ENCODE measurements at regions not wholly inside any gene's neighbourhood (a gene's known extent, or its start where the extent isn't known, plus 50 kb on each side); places are given as distances from the start of the nearest gene placed in this dataset.

- Histone ChIP-seq H3K4me3 (ENCODE audit: low read depth, low read length) (no peak overlapping the region), H2AFZ (no peak overlapping the region), H3K36me3 (ENCODE audit: control insufficient read depth, insufficient read depth, low read length) (no peaks in the 10 kb centered on the region), H3K4me1 (no peaks in the 10 kb centered on the region), H3K27me3 (ENCODE audit: control insufficient read depth, insufficient read depth, low read length) (no peaks in the 10 kb centered on the region), H3K9me3 (ENCODE audit: control insufficient read depth, low read length) (no peaks in the 10 kb centered on the region), H3K27ac (no peak overlapping the region), H3K9ac (no peak overlapping the region), H3K4me2 (ENCODE audit: low read length) (no peak overlapping the region), H3K79me2 (no peaks in the 10 kb centered on the region)
- no peak for TF ChIP-seq CTCF (IDR thresholded peaks at IDR 0.05)
Observed at GRCh38 chr5:111984044-111984443, 227.1 kb upstream of the NREP start.

- H3K4me2 ChIP-seq (ENCODE audit: low read length) = no peak overlapping the region
- no peak overlapping the region for H3K27ac ChIP-seq
- H3K4me3 ChIP-seq (ENCODE audit: low read depth, low read length) = no peak overlapping the region
- no peaks in the 10 kb centered on the region for H3K9me3 ChIP-seq (ENCODE audit: control insufficient read depth, low read length)
- no peaks in the 10 kb centered on the region for H3K36me3 ChIP-seq (ENCODE audit: control insufficient read depth, insufficient read depth, low read length)
- H3K4me1 ChIP-seq = no peaks in the 10 kb centered on the region
- H3K79me2 ChIP-seq = no peaks in the 10 kb centered on the region
- no peak for TF ChIP-seq CTCF (IDR thresholded peaks at IDR 0.05)
- H2AFZ ChIP-seq = no peak overlapping the region
- H3K9ac ChIP-seq = no peak overlapping the region
- no peaks in the 10 kb centered on the region for H3K27me3 ChIP-seq (ENCODE audit: control insufficient read depth, insufficient read depth, low read length)
Observed at GRCh38 chr5:111983459-111983858, 226.5 kb upstream of the NREP start.

- Histone ChIP-seq H2AFZ (no peak overlapping the region), H3K27ac (no peak overlapping the region), H3K27me3 (ENCODE audit: control insufficient read depth, insufficient read depth, low read length) (no peaks in the 10 kb centered on the region), H3K36me3 (ENCODE audit: control insufficient read depth, insufficient read depth, low read length) (no peaks in the 10 kb centered on the region), H3K4me3 (ENCODE audit: low read depth, low read length) (no peak overlapping the region), H3K4me1 (no peaks in the 10 kb centered on the region), H3K9ac (no peak overlapping the region), H3K4me2 (ENCODE audit: low read length) (no peak overlapping the region), H3K79me2 (no peaks in the 10 kb centered on the region), H3K9me3 (ENCODE audit: control insufficient read depth, low read length) (no peaks in the 10 kb centered on the region)
- TF ChIP-seq CTCF (IDR thresholded peaks at IDR 0.05) = no peak
Observed at GRCh38 chr5:111977436-111977829, 220.4 kb upstream of the NREP start.

GRCh38 chr5:111976705-111977435 is 219.9 kb upstream of the NREP start:
- Histone ChIP-seq H3K4me3 (ENCODE audit: low read depth, low read length) (no peak overlapping the region), H3K79me2 (no peaks in the 10 kb centered on the region), H3K36me3 (ENCODE audit: control insufficient read depth, insufficient read depth, low read length) (no peaks in the 10 kb centered on the region), H2AFZ (no peak overlapping the region), H3K27ac (no peak overlapping the region), H3K27me3 (ENCODE audit: control insufficient read depth, insufficient read depth, low read length) (no peaks in the 10 kb centered on the region), H3K4me1 (no peaks in the 10 kb centered on the region), H3K9me3 (ENCODE audit: control insufficient read depth, low read length) (no peaks in the 10 kb centered on the region), H3K4me2 (ENCODE audit: low read length) (no peak overlapping the region), H3K9ac (no peak overlapping the region)
- TF ChIP-seq CTCF (IDR thresholded peaks at IDR 0.05) = no peak

- H3K4me1 ChIP-seq = no peaks in the 10 kb centered on the region
- no peak overlapping the region for H3K27ac ChIP-seq
- no peak overlapping the region for H3K4me3 ChIP-seq (ENCODE audit: low read depth, low read length)
- no peaks in the 10 kb centered on the region for H3K79me2 ChIP-seq
- no peaks in the 10 kb centered on the region for H3K36me3 ChIP-seq (ENCODE audit: control insufficient read depth, insufficient read depth, low read length)
- no peak overlapping the region for H3K4me2 ChIP-seq (ENCODE audit: low read length)
- H3K27me3 ChIP-seq (ENCODE audit: control insufficient read depth, insufficient read depth, low read length) = no peaks in the 10 kb centered on the region
- no peaks in the 10 kb centered on the region for H3K9me3 ChIP-seq (ENCODE audit: control insufficient read depth, low read length)
- TF ChIP-seq CTCF (IDR thresholded peaks at IDR 0.05) = no peak
- no peak overlapping the region for H2AFZ ChIP-seq
- H3K9ac ChIP-seq = no peak overlapping the region
Observed at GRCh38 chr5:111975133-111975532, 218.1 kb upstream of the NREP start.

Measured in parathyroid adenoma (tissue), 2 donors.